ENCODE measurements at regions not wholly inside any gene's neighbourhood (a gene's known extent, or its start where the extent isn't known, plus 50 kb on each side); places are given as distances from the start of the nearest gene placed in this dataset.

- no peak for DNase-seq
Observed at GRCh38 chr12:124423761-124424515, 129.0 kb downstream of the RFLNA start.

DNA sequence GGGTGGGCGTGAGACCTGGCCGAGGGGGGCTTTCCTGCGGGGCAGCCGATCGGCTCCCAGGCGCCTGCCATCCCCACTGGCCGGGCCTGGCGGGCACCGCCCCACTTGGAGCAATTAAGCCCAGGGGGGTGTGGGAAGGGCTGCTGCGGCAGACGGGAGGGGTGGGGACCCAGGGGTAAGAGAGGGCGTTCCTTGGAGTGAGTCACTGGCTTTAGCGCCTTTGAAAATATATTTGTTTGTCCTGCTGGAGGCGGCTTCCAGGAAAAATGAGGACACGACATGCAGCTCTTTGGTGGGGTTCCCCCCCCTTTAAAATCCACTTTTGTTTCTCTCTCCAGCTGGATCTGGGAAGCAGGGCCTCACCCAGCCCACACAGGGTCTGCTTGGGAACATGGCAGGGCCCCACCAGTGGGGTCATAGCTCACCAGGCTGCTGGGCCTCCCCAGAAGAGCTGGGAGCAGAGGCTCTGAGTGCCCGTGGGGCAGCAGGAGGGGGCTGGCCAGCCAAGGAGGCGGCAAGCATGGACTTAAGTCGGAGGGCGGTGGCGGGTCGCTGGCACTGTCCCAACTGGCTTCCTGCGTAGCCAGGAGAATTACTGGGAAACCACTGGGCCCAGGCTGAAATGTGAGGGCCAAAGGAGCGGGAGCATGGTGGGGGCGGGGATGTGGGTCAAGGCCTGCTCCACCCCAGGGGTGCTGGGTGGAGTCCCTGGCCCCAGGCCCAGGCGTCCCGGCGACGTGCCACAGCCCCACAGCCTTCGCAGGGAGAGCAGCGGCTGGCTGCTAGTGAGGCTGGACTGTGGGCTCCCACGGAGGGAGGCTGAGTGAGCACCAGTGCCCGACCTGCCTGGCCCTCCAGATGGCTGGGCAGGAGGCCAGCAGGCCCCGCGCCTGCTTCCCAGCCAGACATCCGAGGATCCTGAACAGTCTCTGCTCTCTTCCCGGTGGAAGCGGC is 128.0 kb downstream of the RFLNA start:
- no peak for DNase-seq

GRCh38 chr12:124422142-124422569 is 127.3 kb downstream of the RFLNA start:
- DNase-seq, result no peak

DNA sequence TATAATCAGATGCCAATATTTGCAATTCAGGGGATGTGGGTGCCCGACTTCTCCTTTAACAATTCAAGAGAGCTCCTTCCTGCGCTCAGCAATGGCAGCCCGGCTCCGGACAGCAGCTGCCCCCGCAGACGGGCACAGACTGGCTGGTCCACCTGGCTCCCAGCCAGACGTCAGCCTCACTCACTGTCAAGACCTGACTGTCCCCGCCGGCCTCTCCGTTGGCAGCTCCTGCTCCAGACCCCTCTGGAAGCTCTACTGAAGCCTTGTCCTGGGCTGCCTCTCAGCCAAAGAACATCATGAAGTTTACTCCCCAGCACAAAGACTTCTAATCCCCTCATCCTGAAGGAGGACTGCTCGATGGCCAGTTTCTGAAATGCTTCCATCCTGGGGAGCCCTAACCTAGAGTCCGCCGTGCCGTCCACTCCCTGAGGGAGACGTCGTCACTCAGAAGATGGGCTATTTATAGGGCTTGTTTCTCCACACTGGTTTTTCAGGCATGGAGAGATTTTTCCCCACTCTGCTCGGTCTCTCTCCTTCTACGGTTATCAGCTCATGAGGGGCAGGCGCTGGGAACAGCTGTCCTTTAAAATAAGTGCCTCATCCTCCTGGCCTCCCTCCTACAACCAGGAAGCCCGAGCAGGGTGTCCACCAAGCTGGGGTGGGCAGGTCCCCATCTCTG is 126.2 kb downstream of the RFLNA start:
- no peak for DNase-seq

DNA sequence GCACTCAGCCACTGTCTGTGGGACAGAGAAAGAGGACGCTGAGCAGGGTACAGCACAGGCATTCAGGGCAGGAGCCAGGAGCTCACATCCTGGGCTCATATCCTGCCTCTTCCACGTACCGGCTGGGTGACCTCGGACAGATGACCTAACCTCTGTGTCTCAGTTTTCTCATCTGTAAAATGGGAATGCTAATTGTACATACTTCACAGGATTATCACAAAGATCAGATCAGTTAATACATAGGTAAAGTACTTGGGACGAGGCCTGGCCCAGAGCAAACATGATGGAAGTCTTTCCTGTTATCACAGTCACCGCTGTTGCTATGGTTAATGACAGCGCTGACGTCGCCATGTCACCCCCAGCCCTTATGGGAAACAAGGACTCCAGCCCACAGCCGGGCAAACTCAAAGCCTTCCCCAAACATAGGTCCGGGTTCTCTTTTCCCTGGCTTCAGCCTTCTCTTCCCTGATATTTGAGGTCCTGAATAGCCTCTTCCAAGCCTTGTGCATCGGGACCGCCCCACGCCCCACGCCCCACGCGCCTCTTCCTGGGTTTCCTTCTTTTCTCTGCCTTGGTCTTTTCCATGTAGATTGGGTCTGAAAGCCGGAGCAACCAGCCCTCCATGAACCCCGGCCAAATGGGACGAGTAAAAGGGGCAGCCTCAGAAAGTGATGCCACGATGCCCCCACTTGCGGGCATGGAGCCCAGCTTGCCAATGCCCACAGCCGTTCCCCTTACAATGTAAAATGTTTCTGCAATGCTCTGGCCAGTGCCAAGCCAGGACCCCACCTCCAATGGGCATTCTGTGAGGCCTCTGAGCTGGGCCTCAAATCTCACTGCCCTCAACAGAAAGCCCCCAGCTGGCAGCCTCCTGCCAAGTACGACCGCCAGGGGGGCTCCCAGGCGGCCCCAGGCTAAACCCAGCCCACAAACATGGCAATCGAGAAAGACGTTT is 125.4 kb downstream of the RFLNA start:
- DNase-seq, result no peak

DNA sequence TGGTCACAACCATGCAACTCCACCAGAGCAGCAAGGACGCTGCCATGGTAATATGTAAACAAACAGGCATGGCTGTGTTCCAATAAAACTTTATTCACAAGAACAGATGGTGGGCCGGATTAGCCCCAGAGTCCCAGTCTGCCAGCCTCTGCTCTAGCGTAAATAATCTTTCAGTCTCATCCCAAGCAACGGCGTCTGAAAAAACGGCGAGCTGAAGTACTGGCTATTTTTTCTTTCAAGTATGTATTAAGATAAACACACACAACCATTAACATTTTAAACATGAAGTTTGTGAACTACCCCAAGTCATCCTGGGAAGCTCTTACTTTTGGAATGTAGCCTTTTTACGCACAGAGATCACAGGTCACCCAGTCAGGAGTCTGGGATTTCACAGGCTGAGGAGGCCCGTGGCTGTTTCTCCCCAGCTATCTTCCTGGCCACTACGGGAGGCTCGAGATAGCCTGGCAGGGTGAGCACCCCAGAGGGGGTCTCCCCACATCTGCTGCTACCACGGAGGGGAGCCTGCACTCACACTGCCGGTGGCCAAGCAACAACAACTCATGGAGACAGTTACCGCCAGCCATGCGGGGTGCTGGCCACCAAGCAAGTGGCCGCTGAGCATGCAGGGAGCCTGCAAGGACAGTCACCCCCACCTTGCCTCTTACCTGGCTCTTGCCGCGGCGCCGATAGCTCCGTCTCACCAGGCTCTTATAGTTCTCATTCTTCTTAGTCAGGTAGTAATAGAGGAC is 124.6 kb downstream of the RFLNA start:
- DNase-seq, result no peak

DNA sequence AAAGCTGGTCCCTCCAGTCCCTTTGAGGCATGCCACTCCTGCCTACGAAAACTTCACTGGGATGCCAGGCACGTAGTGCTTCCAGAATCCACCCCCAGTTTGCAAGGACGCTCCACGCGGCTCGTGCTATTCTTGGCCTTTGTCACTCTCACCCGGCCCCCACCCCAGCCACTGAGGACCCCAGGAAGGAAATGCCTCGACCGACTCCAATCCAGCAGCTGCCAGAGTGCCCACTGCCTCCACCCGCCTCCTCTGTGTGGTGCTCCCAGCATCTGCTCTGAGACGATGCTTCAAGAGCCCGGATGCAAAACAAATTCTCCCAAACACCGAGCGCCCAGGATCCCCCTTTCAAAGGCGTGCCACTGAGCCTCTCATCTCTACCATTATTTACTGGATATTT is 123.9 kb downstream of the RFLNA start:
- DNase-seq, result no peak

DNA sequence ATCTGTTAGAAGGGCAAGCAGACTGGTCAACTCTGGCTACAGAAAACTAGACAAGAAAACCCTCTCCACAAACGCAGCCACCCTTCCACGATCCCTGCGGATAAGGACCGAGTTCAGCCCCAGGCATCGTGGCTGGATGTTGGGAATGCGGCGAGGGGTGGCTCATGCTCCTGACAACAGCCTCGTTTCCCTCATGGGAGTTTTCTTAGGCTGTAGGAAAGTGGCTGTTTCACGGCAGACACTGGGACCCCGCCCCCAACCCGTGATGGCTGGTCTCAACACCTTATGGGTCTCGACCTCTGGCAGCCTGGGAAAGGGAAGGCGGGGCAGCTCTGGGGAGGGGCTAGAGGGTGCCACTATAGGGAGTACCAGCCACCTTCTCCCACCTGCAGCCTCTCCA is 123.3 kb downstream of the RFLNA start:
- no peak for DNase-seq

DNA sequence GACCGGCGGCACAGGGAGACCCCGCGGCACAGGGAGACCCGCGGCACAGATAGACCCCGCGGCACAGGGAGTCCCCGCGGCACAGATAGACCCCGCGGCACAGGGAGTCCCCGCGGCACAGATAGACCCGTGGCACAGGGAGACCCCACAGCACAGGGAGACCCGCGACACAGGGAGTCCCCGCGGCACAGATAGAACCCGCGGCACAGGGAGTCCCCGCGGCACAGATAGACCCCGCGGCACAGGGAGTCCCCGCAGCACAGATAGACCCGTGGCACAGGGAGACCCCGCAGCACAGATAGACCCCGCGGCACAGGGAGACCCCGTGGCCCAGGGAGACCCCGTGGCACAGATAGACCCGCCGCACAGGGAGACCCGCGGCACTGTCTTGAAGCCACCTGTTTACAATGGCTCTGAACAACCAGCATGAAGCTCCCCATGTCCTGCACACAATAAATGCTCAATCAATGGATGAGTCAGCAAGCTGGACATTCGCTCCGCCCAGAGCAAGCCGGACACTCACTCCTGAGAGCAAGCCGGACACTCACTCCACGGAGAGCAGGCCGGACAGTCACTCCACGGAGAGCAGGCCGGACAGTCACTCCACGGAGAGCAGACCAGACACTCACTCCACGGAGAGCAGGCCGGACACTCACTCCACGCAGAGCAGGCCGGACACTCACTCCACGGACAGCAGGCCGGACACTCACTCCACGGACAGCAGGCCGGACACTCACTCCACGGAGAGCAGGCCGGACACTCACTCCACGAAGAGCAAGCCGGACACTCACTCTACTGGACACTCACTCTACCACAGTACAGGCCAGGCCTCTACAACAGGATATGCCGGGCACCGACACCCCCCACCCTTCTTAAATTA is 121.9 kb downstream of the RFLNA start:
- DNase-seq, result no peak

DNA sequence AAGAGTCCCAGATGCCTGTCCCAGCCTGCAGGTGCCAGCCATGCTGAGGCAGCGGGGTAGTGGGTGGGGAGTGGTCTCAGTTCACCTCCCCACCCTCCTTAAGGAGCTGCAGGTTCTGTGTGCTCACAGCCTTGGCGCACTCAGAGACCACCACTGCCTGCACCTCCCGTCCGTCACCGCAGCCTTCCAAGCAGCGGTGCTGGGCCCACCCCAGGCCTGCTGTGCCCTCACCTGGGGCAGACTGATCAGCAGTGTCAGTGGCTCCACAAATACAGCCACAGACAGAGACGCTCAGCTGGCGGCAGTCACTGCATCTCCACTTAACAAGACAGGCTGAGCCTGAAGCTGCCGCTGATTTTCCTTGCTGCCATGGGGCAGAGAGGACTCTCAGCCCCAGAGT is 120.2 kb downstream of the RFLNA start:
- DNase-seq, result no peak

DNA sequence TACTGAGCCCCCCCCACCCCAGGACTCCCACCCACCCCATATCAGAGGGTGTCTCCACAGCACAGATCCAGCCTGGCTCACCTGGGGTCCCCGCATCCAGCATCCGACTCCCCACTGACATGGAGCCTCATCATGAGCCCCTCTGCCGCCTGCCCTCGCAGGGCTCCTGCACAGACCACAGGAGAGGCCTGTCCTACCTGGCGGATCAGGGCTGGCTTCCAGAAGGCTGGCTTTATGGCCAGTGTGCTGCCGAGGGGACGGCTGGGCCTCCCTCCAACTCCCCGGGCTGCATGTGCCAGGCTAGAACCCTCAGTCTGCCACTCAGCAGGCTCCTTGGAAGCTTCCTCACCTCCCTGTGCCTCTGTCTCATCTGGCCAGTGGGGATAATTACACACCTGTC is 119.0 kb downstream of the RFLNA start:
- DNase-seq, result no peak

- no peak for DNase-seq
Observed at GRCh38 chr12:124413401-124413800, 118.5 kb downstream of the RFLNA start.

DNA sequence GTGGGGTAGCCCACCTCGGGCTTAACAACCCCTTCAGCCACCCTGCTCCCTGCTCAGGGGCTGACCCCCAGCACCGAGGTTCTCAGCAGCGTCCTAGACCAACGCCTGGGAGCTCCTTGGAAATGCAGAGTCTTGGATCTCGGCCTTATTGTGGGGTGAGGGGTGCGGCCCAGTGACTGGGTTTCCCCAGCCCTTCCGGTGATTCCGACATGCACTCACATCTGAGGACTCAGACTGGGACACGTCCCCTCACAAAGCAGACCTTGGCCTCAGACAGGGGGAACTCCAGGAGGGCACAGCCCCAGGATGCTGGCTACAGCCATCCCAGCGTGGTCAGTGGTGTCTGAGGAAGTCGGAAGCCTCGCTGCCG is 117.7 kb downstream of the RFLNA start:
- DNase-seq, result no peak

DNA sequence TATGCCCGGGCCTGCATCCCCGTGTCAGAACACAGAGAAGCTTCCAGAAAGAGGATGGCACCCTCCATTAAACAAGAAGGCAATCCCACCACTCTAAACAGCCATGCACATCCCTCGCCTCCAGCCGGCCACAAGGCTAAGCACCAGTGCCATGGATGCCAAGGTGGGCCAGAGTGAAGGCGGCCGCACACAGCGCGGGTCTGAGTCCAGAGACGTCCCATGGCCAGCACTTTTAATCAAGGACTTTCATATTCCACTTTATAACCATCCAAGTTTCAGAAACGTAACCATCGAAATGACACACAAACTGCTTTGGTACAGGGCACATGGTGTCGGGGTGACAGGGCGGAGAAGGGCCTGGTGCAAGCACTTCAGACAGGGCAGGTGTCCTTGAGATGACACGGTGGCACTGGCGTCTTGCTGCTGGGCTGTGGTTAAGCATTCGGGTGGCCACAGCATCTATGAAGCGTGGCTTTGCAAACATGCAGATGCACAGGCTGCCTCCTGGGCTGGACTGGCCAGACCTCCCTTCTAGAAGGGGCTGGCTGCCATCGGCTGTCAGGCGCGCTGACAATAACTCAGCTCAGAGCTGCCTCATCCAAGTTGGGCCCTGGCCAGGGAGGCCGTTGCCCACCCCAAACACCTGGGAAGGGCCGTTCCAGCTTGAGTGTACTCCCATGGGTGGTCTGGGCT is 117.2 kb downstream of the RFLNA start:
- no peak for DNase-seq

GRCh38 chr12:124411281-124411878 is 116.5 kb downstream of the RFLNA start:
- no peak for DNase-seq

DNA sequence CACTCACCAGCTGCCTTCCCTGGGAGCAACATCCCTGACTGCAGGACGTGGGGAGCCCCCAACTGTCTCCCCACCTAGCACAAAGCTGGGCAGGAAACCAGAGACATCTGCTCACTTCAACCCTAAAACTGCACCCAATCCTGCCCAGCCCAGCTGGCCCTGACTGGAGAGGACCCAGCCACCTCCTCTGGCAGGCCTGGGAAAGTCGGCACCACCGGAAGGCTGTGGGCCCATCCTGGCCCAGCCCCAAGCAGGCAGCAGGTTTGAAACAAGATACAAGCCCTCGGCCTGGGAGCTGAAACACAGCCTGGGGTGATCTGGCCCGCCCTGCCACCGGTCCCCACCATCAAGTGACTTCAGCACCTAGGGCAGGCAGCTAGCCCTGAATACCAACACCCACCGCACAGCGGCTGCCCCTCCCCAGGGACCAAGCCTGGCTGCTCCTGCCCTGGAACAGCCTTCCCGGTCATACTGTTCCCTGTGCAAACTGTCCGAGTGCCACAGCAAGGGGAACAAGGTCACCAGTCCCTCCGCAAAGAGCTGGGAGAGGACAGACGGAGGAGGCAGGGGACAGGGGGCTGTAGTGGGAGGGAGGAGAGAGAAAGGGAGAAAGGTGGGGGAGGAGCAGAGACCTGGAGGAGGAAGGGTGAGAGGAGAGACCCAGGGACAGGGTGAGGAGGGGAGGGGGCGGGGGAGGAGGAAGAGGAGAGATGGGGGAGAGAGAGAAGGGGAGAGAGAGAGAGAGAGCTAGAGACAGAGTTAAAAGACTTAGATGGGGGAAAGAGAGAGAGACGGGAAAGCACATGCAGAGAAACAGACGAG is 115.7 kb downstream of the RFLNA start:
- DNase-seq, result no peak

DNA sequence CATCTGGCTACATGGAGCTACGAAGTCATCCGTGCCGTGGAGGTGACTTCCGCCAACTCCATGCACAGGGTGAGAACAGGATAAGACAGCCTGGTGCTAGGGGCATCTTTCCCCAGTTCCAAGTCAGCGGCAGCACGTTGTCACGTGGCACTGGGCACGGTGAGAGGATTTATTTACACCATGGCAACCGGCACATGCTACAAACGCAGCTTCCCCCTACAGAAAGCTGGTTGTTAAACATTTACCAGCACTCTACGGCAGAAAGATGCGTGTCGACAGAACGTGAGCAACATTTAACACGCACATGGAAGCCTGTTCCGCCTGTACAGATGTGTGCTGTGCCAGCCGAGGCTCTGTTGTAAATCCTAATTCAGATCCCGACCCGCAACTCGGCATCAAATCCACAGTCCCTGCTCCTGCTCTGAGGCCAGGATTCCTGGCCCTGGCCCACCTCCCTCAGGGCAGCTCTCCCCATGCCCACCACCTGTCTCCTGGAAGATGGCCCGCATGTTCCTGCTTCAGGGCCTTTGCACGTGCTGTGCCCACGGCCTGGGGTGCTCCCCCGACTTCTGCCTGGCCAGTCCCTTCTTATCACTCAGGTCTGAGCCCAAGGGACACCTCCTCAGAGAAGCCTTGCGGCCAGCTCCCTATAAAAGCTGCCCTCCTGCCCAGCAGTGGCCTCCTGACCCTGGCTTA is 114.1 kb downstream of the RFLNA start:
- DNase-seq, result no peak

- DNase-seq, result no peak
Observed at GRCh38 chr12:124407074-124407473, 112.2 kb downstream of the RFLNA start.
